ENCODE measurements at regions not wholly inside any gene's neighbourhood (a gene's known extent, or its start where the extent isn't known, plus 50 kb on each side); places are given as distances from the start of the nearest gene placed in this dataset.

GRCh38 chr1:37423810-37424209, 50.6 kb upstream of the ZC3H12A start:
- Histone ChIP-seq H3K9me3 (replicated peaks; ENCODE audit: insufficient read depth, low read length) (no peaks in the 10 kb centered on the region), H3K4me1 (ENCODE audit: low read length) (peaks cover 11% of the 10 kb centered on the region), H3K79me2 (ENCODE audit: low read length) (peaks cover 8% of the 10 kb centered on the region), H3F3A (ENCODE audit: insufficient read depth, low read length) (no peaks in the 10 kb centered on the region), H3K4me3 (ENCODE audit: low read length) (peak overlapping the region; percentile 83), H3K9ac (ENCODE audit: low read length) (peak overlapping the region; percentile 59; the same call in 1 of the 2 replicates), H3K4me2 (ENCODE audit: low read depth, low read length) (peak overlapping the region; percentile 81), H2AFZ (ENCODE audit: low read length) (peak overlapping the region; percentile 97), H4K20me1 (ENCODE audit: insufficient read depth, low read length) (no peaks in the 10 kb centered on the region), H3K36me3 (replicated peaks; ENCODE audit: insufficient read depth, low read length) (no peaks in the 10 kb centered on the region), H3K27me3 (replicated peaks; ENCODE audit: insufficient read depth, low read length) (peaks cover 13% of the 10 kb centered on the region), H3K27ac (ENCODE audit: low read length) (no peak overlapping the region), H3K9me2 (replicated peaks; ENCODE audit: insufficient read depth, low read length) (no peaks in the 10 kb centered on the region)
- TF ChIP-seq EZH2 (optimal IDR thresholded peaks at IDR 0.05; ENCODE audit: low read depth, low read length): no peak
- TF ChIP-seq EZH2phosphoT487 (IDR thresholded peaks at IDR 0.05; ENCODE audit: low read length): no peak
- TF ChIP-seq CTCF (IDR thresholded peaks at IDR 0.05; ENCODE audit: low read length): no peak
- DNase-seq: peak; percentile 95

- H3K79me2 ChIP-seq (ENCODE audit: low read length): peaks cover 8% of the 10 kb centered on the region
- no peak overlapping the region for H3K9ac ChIP-seq (ENCODE audit: low read length)
- no peaks in the 10 kb centered on the region for H3K36me3 ChIP-seq (replicated peaks; ENCODE audit: insufficient read depth, low read length)
- no peaks in the 10 kb centered on the region for H3F3A ChIP-seq (ENCODE audit: insufficient read depth, low read length)
- TF ChIP-seq CTCF (IDR thresholded peaks at IDR 0.05; ENCODE audit: low read length): no peak
- no peak for TF ChIP-seq EZH2 (optimal IDR thresholded peaks at IDR 0.05; ENCODE audit: low read depth, low read length)
- TF ChIP-seq EZH2phosphoT487 (IDR thresholded peaks at IDR 0.05; ENCODE audit: low read length): no peak
- H3K4me3 ChIP-seq (ENCODE audit: low read length): peak overlapping the region; percentile 83
- H3K9me3 ChIP-seq (replicated peaks; ENCODE audit: insufficient read depth, low read length): no peaks in the 10 kb centered on the region
- H4K20me1 ChIP-seq (ENCODE audit: insufficient read depth, low read length): no peaks in the 10 kb centered on the region
- peak overlapping the region; percentile 81 for H3K4me2 ChIP-seq (ENCODE audit: low read depth, low read length)
- H3K27ac ChIP-seq (ENCODE audit: low read length): no peak overlapping the region
- H3K4me1 ChIP-seq (ENCODE audit: low read length): peaks cover 11% of the 10 kb centered on the region
- no peak for DNase-seq
- peak overlapping the region; percentile 97 for H2AFZ ChIP-seq (ENCODE audit: low read length)
- no peaks in the 10 kb centered on the region for H3K9me2 ChIP-seq (replicated peaks; ENCODE audit: insufficient read depth, low read length)
- H3K27me3 ChIP-seq (replicated peaks; ENCODE audit: insufficient read depth, low read length): peaks cover 20% of the 10 kb centered on the region
Measured at GRCh38 chr1:37424523-37424922, 49.9 kb upstream of the ZC3H12A start.

Data from MM.1S (cell line).